GM21381 (cell line): ENCODE measurements at regions not wholly inside any gene's neighbourhood (a gene's known extent, or its start where the extent isn't known, plus 50 kb on each side); places are given as distances from the start of the nearest gene placed in this dataset.

Source experiments
- ATAC-seq: cut with Tn5 transposase; IDR thresholded peaks from one replicate; pipeline ENCODE4 v1.9.1; 2021; ENCODE audit warnings: mild to moderate bottlenecking, moderate library complexity; ENCODE audit not compliant: unreplicated experiment

- no peak for ATAC-seq
These were observed 871.8 kb upstream of the NR2F2 start for GRCh38 chr15:95458721-95459120.

GRCh38 chr15:95459273-95459672 is 871.2 kb upstream of the NR2F2 start:
- no peak for ATAC-seq

GRCh38 chr15:95464509-95464908 is 866.0 kb upstream of the NR2F2 start:
- ATAC-seq: no peak

GRCh38 chr15:95468820-95469219 is 861.7 kb upstream of the NR2F2 start:
- no peak for ATAC-seq

- ATAC-seq: no peak
These were observed 861.0 kb upstream of the NR2F2 start for GRCh38 chr15:95469496-95470000.

GRCh38 chr15:95470529-95470928 is 860.0 kb upstream of the NR2F2 start:
- ATAC-seq: no peak

GRCh38 chr15:95470997-95471689 is 859.4 kb upstream of the NR2F2 start:
- ATAC-seq: no peak

- ATAC-seq: no peak
These were observed 858.8 kb upstream of the NR2F2 start for GRCh38 chr15:95471690-95472086.

- no peak for ATAC-seq
These were observed 855.4 kb upstream of the NR2F2 start for GRCh38 chr15:95475067-95475466.

- no peak for ATAC-seq
These were observed 851.2 kb upstream of the NR2F2 start for GRCh38 chr15:95479308-95479707.

GRCh38 chr15:95485367-95485766 is 845.1 kb upstream of the NR2F2 start:
- ATAC-seq: no peak

- ATAC-seq: no peak
These were observed 844.3 kb upstream of the NR2F2 start for GRCh38 chr15:95486224-95486623.

- ATAC-seq: no peak
These were observed 841.4 kb upstream of the NR2F2 start for GRCh38 chr15:95489103-95489502.

GRCh38 chr15:95492388-95493070 is 838.0 kb upstream of the NR2F2 start:
- ATAC-seq: no peak

- no peak for ATAC-seq
These were observed 835.4 kb upstream of the NR2F2 start for GRCh38 chr15:95494971-95495541.

- ATAC-seq: no peak
These were observed 832.9 kb upstream of the NR2F2 start for GRCh38 chr15:95497634-95498033.

- ATAC-seq: no peak
These were observed 831.5 kb upstream of the NR2F2 start for GRCh38 chr15:95498961-95499360.

GRCh38 chr15:95499397-95499796 is 831.1 kb upstream of the NR2F2 start:
- ATAC-seq: no peak

- no peak for ATAC-seq
These were observed 828.6 kb upstream of the NR2F2 start for GRCh38 chr15:95501865-95502264.

- ATAC-seq: no peak
These were observed 827.4 kb upstream of the NR2F2 start for GRCh38 chr15:95503107-95503506.

- no peak for ATAC-seq
These were observed 826.8 kb upstream of the NR2F2 start for GRCh38 chr15:95503640-95504225.

- ATAC-seq: no peak
These were observed 818.8 kb upstream of the NR2F2 start for GRCh38 chr15:95511671-95512070.
